A549 (cell line): ENCODE measurements at regions not wholly inside any gene's neighbourhood (a gene's known extent, or its start where the extent isn't known, plus 50 kb on each side); places are given as distances from the start of the nearest gene placed in this dataset.

Experiments used
- ATAC-seq, 2 experiments: fragments of 200-7000 bp in 1 of 2; fragments of >200 bp in 1 of 2; cut with Nextera tagmentation in 1 of 2; cut with Tn5 transposase in 1 of 2; 3 replicates each; pipeline versions ENCODE4 v1.8.0 to v1.9.1; 2018 to 2020; ENCODE audit warnings: mild to moderate bottlenecking in 1 of 2, moderate library complexity in 1 of 2
- CTCF ChIA-PET: fragments of 300-600 bp; sonication (Branson Sonifier 250); formaldehyde crosslinking; extraction: SDS; loops from one replicate; lab custom pipeline; 2021; ENCODE audit warnings: antibody characterized with exemption, inconsistent platforms; lab: Yijun Ruan, JAX
- POLR2A ChIA-PET: fragments of 350-600 bp; formaldehyde crosslinking; extraction: SDS; loops from one replicate; lab custom pipeline; 2021; ENCODE audit warnings: antibody characterized with exemption, inconsistent platforms; lab: Yijun Ruan, JAX
- DNase-seq, 2 experiments: peaks; one replicate each; pipeline versions ENCODE4 v3.0.0 to v3.0.0-alpha.2; 2011 to 2016; ENCODE audit warnings: low read depth in 1 of 2, low spot score in 1 of 2
- FAIRE-seq: peaks from 2 replicates; lab custom pipeline; 2011; peaks lifted over from hg19 to GRCh38; lab: Jason Lieb, UNC
- H3K27ac ChIP-seq, 2 experiments: fragments of >200 bp; sonication (Bioruptor Twin); formaldehyde crosslinking; 3 replicates each; pipeline ENCODE4 v1.5.1; 2016 to 2017
- H3K4me1 ChIP-seq: fragments of >200 bp; sonication (Bioruptor Twin); formaldehyde crosslinking; 3 replicates; pipeline ENCODE4 v1.6.1; 2016
- H3K4me2 ChIP-seq: fragments of >200 bp; sonication (Bioruptor Twin); formaldehyde crosslinking; 3 replicates; pipeline ENCODE4 v1.6.1; 2016
- H3K4me3 ChIP-seq: fragments of >200 bp; sonication (Bioruptor Twin); formaldehyde crosslinking; 3 replicates; pipeline ENCODE4 v1.5.1; 2016
- H3K9me3 ChIP-seq: fragments of >200 bp; sonication (Bioruptor Twin); formaldehyde crosslinking; 3 replicates; pipeline ENCODE4 v1.6.1; 2016
- BHLHE40 ChIP-seq: IDR thresholded peaks from 2 replicates; pipeline ENCODE4 v1.6.1; 2012; ENCODE audit warnings: low read depth, low read length, inconsistent platforms
- CHD2 ChIP-seq: fragments of 150-350 bp; IDR thresholded peaks from 2 replicates; pipeline ENCODE4 v1.6.1; 2014; ENCODE audit warnings: low read length; ENCODE audit not compliant: partially characterized antibody
- CTCF ChIP-seq: fragments of >200 bp; sonication (Bioruptor Twin); formaldehyde crosslinking; IDR thresholded peaks from 3 replicates; pipeline ENCODE4 v1.5.1; 2016
- FOSB ChIP-seq: fragments of 250-450 bp; sonication (Bioruptor Pico); IDR thresholded peaks from 2 replicates; pipeline ENCODE4 v1.5.0; 2020; ENCODE audit warnings: mild to moderate bottlenecking, moderate library complexity
- HES2 ChIP-seq: fragments of >200 bp; sonication (Bioruptor Twin); formaldehyde crosslinking; IDR thresholded peaks from 2 replicates; pipeline ENCODE4 v1.6.1; 2016
- HOXA7 ChIP-seq: fragments of 250-450 bp; sonication (Bioruptor Pico); IDR thresholded peaks from 2 replicates; pipeline ENCODE4 v1.5.0; 2020; ENCODE audit warnings: mild to moderate bottlenecking, moderate library complexity
- KDM1A ChIP-seq: fragments of 200-600 bp; sonication (generic); IDR thresholded peaks from 2 replicates; pipeline ENCODE4 v1.6.1; 2016; ENCODE audit warnings: low read depth, mild to moderate bottlenecking
- MYC ChIP-seq: IDR thresholded peaks from 2 replicates; pipeline ENCODE4 v1.6.1; 2012; ENCODE audit warnings: mild to moderate bottlenecking, inconsistent platforms, low read length, improper control_type of control experiment, borderline replicate concordance
- NR3C1 ChIP-seq: fragments of >200 bp; sonication (Bioruptor Twin); formaldehyde crosslinking; IDR thresholded peaks from 3 replicates; pipeline ENCODE4 v1.6.1; 2017
- POLR2AphosphoS2 ChIP-seq: conservative IDR thresholded peaks from 2 replicates; pipeline ENCODE4 v1.6.1; 2012; ENCODE audit warnings: low read length, improper control_type of control experiment, inconsistent platforms
- RARB ChIP-seq: fragments of 250-450 bp; sonication (Bioruptor Pico); IDR thresholded peaks from 2 replicates; pipeline ENCODE4 v1.8.0; 2021; ENCODE audit warnings: mild to moderate bottlenecking, moderate library complexity
- REST ChIP-seq: fragments of 200-600 bp; sonication (generic); IDR thresholded peaks from 2 replicates; pipeline ENCODE4 v1.6.1; 2016; ENCODE audit warnings: antibody characterized with exemption, mild to moderate bottlenecking, moderate library complexity
- RFX5 ChIP-seq: fragments of 450-650 bp; IDR thresholded peaks from 2 replicates; pipeline ENCODE4 v1.7.1; 2014; ENCODE audit warnings: antibody characterized with exemption, mild to moderate bottlenecking, moderate library complexity
- RNF2 ChIP-seq: fragments of 200-600 bp; sonication (generic); IDR thresholded peaks from 2 replicates; pipeline ENCODE4 v1.6.1; 2016; ENCODE audit warnings: low read depth, mild to moderate bottlenecking, antibody characterized with exemption, moderate library complexity, borderline replicate concordance
- USF2 ChIP-seq: fragments of 450-650 bp; IDR thresholded peaks from 2 replicates; pipeline ENCODE4 v1.6.1; 2014; ENCODE audit warnings: antibody characterized with exemption
- ZFP36 ChIP-seq: fragments of 450-650 bp; IDR thresholded peaks from 2 replicates; pipeline ENCODE4 v1.6.1; 2014; ENCODE audit warnings: borderline replicate concordance; ENCODE audit not compliant: partially characterized antibody
- ZNF302 ChIP-seq: fragments of 250-450 bp; sonication (Bioruptor Pico); IDR thresholded peaks from 2 replicates; pipeline ENCODE4 v1.9.0; 2021; ENCODE audit warnings: inconsistent platforms, mild to moderate bottlenecking, moderate library complexity
- WGBS: methylation state at CpG from one replicate; pipeline ENCODE4 v1.1.6; 2017; ENCODE audit errors: missing lambda C conversion rate; 5-methylcytosine and 5-hydroxymethylcytosine counted together

- ChIA-PET CTCF (no interaction called here), POLR2A (no interaction called here)
- no peak for DNase-seq
- no peak for ATAC-seq
- Histone ChIP-seq H3K4me1 (no peaks in the 10 kb centered on the region), H3K9me3 (no peaks in the 10 kb centered on the region), H3K4me2 (no peak overlapping the region), H3K27ac (no peak overlapping the region), H3K4me3 (no peak overlapping the region)
- WGBS: 64% methylated on average over 13 of the region's 20 CpGs
- TF ChIP-seq NR3C1: no peak
- TF ChIP-seq RNF2: no peak
- no peak for TF ChIP-seq MYC
- TF ChIP-seq KDM1A: no peak
- TF ChIP-seq BHLHE40: no peak
- no peak for TF ChIP-seq HOXA7 (CRISPR knock-in tag)
- no peak for TF ChIP-seq ZFP36
- TF ChIP-seq CHD2: no peak
- TF ChIP-seq RARB (CRISPR knock-in tag): no peak
- TF ChIP-seq ZNF302: no peak
- TF ChIP-seq HES2: no peak
- TF ChIP-seq CTCF: no peak
- no peak for TF ChIP-seq POLR2AphosphoS2
- TF ChIP-seq RFX5: no peak
- TF ChIP-seq USF2: no peak
- no peak for TF ChIP-seq REST
- FAIRE-seq: no peak
Measured at GRCh38 chr6:169862892-169863525, 111.6 kb downstream of the ERMARD start.

GRCh38 chr6:169862043-169862891 is 110.8 kb downstream of the ERMARD start:
- no peaks in the 10 kb centered on the region for H3K9me3 ChIP-seq
- no peak overlapping the region for H3K4me2 ChIP-seq
- DNase-seq: no peak
- no peak for FAIRE-seq
- ChIA-PET CTCF (no interaction called here), POLR2A (no interaction called here)
- no peak for ATAC-seq
- no peaks in the 10 kb centered on the region for H3K4me1 ChIP-seq
- WGBS: 45% methylated on average over 15 of the region's 17 CpGs
- no peak overlapping the region for H3K4me3 ChIP-seq
- TF ChIP-seq FOSB (CRISPR knock-in tag): no peak
- TF ChIP-seq HOXA7 (CRISPR knock-in tag): no peak
- no peak overlapping the region for H3K27ac ChIP-seq
